Caki2 (cell line): ENCODE measurements at regions not wholly inside any gene's neighbourhood (a gene's known extent, or its start where the extent isn't known, plus 50 kb on each side); places are given as distances from the start of the nearest gene placed in this dataset.
A peak's percentile ranks its signal among the peaks of the same experiment; 100 is the strongest.

ENCODE experiments used
- DNase-seq: peaks from one replicate; pipeline ENCODE4 v3.0.0-alpha.2; 2015; ENCODE audit warnings: low read depth
- in situ Hi-C: cut with HindIII; loops from 2 replicates; pipeline ENCODE4 v1.10.0; 2016; ENCODE audit warnings: low sequenced_read_pairs, low pct_unique_long_range_greater_than_20kb, mixed read lengths

- no peak for DNase-seq
Observed at GRCh38 chr13:109919715-109920375, 133.5 kb upstream of the IRS2 start.

DNA sequence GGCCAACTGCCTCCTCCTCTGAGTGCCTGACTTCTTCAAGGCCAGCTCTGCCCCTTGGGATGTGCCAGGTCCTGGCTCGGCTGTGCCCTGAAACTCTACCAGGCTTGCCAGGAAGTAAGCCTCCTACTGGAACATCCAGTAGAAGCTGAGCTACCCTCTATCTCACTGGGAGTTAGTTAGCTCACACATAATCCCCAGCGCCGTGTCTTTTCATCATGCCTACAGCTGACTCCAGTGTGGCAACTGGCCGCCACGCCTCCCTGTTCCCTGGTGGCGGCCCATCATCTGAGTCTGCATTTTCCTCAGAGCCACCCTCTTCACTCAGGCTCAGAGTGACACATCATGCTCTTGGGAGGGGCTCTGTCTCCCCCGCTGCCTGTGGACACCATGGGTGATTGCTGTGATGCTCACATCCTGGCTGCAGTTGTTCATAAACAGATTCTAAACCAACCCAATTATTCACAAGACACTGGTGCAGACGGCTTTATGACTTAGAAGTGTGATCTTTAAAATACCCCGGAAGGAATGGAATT, 131.9 kb upstream of the IRS2 start:
- in situ Hi-C loops: no loop called here
- peak; percentile 21 for DNase-seq

More at GRCh38 chr13:109919715-109920375, 133.5 kb upstream of the IRS2 start:
- in situ Hi-C loops: no loop called here

- DNase-seq: no peak
- in situ Hi-C loops: no loop called here
Observed at GRCh38 chr13:109917422-109917821, 131.0 kb upstream of the IRS2 start.

DNA sequence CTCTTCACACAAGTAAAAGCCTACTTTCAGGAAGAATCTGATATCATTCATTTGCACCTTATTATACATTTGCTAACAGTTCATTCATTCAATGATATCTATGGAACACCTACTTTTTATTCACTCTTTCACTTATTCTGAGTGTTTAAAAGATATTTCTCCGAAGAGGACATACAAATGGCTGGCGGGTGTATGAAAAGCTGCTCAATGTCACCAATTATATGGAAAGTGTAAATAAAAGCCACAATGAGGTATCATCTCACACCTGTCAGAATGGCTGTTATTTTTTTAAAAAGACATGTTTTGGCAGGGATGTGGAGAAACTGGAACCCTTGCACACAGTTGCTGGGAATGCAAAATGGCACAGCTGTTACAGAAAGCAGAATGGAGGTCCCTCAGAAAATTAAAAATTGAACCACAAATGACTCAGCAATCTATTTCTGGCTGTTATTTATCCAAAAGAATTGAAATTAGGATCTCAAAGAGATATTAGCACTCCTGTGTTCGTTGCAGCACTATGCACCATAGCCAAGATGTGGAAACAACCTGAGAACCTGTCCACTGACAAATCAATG, 127.6 kb upstream of the IRS2 start:
- in situ Hi-C loops: no loop called here
- no peak for DNase-seq

DNA sequence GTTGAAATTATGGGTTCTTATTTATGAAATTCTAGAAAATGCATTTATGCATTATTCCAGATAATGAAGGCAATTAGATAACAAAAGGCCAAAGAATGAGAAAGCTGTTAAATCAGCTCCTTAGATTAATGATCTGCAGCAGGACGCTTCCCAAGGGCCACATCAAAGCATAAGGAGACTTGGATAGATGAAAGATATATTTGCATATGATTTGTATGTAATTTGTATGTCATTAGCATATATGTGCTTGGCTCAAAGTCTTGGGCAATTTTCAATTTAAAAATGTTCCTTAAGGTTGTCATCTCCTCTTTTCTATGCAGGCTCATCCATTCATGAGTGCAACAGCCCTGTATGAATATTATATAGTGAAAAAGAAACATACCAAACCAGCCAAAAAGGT, 126.8 kb upstream of the IRS2 start:
- no peak for DNase-seq
- in situ Hi-C loops: no loop called here

DNA sequence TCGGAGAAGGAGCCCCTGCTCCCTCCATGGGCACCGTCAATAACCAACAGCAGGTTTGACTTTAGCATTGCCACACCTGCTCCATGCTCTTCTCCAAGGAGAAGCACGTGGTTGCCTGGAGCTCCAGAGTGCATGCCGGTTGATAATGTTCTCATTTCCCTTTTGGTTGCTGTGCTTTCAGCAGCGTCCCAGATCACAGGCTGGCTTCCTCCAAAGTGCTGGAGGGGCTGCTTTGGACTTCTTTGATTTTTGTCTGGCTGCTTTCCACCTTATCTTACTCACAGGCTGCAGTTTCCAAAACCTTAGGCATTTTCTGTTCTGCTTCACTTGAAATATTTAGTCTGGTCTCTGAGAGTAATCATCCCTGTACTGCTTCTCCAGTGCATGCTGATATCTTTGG, 123.8 kb upstream of the IRS2 start:
- in situ Hi-C loops: no loop called here
- no peak for DNase-seq

DNA sequence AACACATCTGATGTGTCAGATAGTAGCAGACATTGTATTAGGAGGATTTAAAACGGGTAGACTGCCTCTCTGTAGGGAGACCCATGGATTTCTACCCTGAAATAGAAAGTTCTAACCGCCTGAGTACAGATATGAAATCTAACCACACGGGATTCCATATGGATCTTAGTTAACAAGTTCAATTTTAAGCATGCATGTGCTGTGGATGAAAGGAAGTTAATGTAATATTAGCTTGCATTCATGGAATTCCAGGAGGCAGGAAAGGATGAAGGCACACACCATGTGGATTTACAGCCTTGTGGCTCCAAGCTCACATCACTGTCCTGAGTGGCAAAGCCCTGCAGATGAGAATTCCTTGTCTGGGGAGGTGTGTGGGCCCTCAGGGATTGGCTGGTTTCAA, 120.6 kb upstream of the IRS2 start:
- no peak for DNase-seq
- in situ Hi-C loops: no loop called here

- DNase-seq: no peak
- in situ Hi-C loops: no loop called here
Observed at GRCh38 chr13:109904218-109904617, 117.8 kb upstream of the IRS2 start.

- no peak for DNase-seq
- in situ Hi-C loops: no loop called here
Observed at GRCh38 chr13:109900741-109901140, 114.4 kb upstream of the IRS2 start.

DNA sequence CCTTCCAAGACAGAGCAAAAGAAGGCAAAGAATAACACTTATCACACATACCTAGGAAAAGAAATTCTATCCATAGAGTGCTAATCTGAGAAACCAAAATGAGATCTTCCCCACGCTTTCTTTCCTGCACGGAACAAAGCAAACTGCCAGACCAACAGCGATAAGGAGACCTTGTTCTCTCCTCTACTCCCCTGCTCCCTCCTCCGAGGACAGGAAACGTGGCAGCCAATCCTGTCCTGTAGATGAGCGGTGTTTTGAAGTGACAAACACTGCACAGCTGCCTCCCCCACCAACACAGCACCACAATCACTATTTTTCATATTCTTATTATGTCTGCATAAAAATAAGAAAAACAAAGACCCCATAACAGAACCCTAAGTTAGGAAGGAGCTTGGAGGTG, 113.9 kb upstream of the IRS2 start:
- in situ Hi-C loops: no loop called here
- DNase-seq: no peak

GRCh38 chr13:109899748-109900147, 113.4 kb upstream of the IRS2 start:
- no peak for DNase-seq
- in situ Hi-C loops: no loop called here

GRCh38 chr13:109899316-109899715, 112.9 kb upstream of the IRS2 start:
- no peak for DNase-seq

GRCh38 chr13:109897988-109898624, 111.7 kb upstream of the IRS2 start:
- in situ Hi-C loops: no loop called here
- DNase-seq: no peak

More at GRCh38 chr13:109899316-109899715, 112.9 kb upstream of the IRS2 start:
- in situ Hi-C loops: no loop called here

GRCh38 chr13:109892101-109892500, 105.7 kb upstream of the IRS2 start:
- in situ Hi-C loops: no loop called here
- DNase-seq: no peak

DNA sequence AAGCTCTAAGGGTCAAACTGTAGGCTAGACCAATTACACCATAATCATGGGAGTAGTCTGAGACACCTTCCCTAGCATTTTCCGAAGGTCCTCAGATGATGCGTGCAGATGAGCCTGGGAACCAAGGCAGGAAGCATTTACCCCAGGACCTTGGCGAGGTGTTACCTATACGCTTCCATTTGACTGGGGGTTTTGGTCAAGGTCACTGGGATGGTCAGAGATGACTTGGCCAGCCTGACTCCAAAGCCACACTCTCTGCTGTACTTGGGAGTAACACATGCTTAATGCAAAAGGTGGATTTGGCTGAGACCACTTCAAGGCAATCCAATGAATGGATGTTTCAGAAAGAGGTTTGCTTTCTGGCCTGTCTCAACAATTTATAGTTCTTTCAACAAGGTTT, 98.9 kb upstream of the IRS2 start:
- in situ Hi-C loops: no loop called here
- no peak for DNase-seq

DNA sequence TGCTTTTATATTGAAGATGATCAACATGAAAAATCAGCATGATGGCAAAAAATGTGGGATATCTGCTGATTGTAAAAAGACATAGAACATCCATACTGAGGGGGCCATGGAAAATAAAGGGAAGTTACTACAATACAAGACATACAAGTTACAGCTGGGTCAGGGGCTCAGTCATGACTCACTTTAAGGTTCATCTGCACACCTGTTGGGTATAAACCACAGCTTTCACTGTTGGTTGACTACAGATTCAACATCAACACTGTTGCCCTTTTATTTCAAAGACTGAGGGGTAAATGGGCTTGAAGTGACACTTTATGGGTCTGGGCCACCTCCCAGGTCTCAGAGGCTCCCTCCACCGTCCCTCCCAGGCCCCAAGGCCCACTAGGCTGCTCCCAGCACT, 98.1 kb upstream of the IRS2 start:
- in situ Hi-C loops: no loop called here
- no peak for DNase-seq

- no peak for DNase-seq
- in situ Hi-C loops: no loop called here
Observed at GRCh38 chr13:109883181-109884180, 97.1 kb upstream of the IRS2 start.

GRCh38 chr13:109881961-109882558, 95.7 kb upstream of the IRS2 start:
- no peak for DNase-seq
- in situ Hi-C loops: no loop called here
